ENCODE measurements at regions not wholly inside any gene's neighbourhood (a gene's known extent, or its start where the extent isn't known, plus 50 kb on each side); places are given as distances from the start of the nearest gene placed in this dataset.

DNA sequence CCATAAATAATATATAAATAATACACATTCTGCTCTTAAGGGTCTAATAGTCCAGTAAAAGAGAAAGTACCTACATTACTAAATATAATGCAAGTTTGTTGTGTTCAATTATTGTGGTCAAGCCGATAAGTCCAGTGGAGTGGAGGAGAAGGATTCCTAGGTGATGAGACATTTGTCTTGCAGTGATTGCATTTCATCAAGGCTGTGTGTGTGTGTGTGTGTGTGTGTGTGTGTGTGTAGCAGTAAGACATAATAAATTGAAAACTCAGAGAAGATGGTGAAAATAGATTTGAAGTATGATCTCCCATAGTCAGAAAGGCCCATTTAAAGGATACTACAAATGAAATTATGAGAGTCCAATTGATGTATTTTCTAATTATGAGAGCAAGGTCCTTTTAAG is 192.5 kb upstream of the SEMA3C start:
- TF ChIP-seq, protein P1, sequence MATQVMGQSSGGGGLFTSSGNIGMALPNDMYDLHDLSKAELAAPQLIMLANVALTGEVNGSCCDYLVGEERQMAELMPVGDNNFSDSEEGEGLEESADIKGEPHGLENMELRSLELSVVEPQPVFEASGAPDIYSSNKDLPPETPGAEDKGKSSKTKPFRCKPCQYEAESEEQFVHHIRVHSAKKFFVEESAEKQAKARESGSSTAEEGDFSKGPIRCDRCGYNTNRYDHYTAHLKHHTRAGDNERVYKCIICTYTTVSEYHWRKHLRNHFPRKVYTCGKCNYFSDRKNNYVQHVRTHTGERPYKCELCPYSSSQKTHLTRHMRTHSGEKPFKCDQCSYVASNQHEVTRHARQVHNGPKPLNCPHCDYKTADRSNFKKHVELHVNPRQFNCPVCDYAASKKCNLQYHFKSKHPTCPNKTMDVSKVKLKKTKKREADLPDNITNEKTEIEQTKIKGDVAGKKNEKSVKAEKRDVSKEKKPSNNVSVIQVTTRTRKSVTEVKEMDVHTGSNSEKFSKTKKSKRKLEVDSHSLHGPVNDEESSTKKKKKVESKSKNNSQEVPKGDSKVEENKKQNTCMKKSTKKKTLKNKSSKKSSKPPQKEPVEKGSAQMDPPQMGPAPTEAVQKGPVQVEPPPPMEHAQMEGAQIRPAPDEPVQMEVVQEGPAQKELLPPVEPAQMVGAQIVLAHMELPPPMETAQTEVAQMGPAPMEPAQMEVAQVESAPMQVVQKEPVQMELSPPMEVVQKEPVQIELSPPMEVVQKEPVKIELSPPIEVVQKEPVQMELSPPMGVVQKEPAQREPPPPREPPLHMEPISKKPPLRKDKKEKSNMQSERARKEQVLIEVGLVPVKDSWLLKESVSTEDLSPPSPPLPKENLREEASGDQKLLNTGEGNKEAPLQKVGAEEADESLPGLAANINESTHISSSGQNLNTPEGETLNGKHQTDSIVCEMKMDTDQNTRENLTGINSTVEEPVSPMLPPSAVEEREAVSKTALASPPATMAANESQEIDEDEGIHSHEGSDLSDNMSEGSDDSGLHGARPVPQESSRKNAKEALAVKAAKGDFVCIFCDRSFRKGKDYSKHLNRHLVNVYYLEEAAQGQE (IDR thresholded peaks at IDR 0.05): no peak
- TF ChIP-seq SMC3 (IDR thresholded peaks at IDR 0.05) (no peak), CHD2 (IDR thresholded peaks at IDR 0.05; ENCODE audit: low read length, partially characterized antibody) (no peak), HDAC2 (IDR thresholded peaks at IDR 0.05) (no peak), ZC3H11A (IDR thresholded peaks at IDR 0.05) (no peak)
